Myocyte (in vitro differentiated cells): ENCODE measurements at regions not wholly inside any gene's neighbourhood (a gene's known extent, or its start where the extent isn't known, plus 50 kb on each side); places are given as distances from the start of the nearest gene placed in this dataset.
"Not testable (repeated sequence)": the region's sequence is repeated elsewhere in the genome, so short reads cannot be mapped to it uniquely, and the experiment has no call there.

Experiments
- DNase-seq: peaks from one replicate; pipeline ENCODE4 v3.0.0-alpha.2; 2012; ENCODE audit warnings: low read depth

GRCh38 chr10:90023950-90024349 is 322.6 kb downstream of the KIF20B start:
- no peak for DNase-seq

GRCh38 chr10:90028312-90028711 is 326.9 kb downstream of the KIF20B start:
- no peak for DNase-seq

GRCh38 chr10:90031776-90032175 is 330.4 kb downstream of the KIF20B start:
- DNase-seq = no peak

GRCh38 chr10:90032519-90032918 is 331.1 kb downstream of the KIF20B start:
- DNase-seq = no peak

GRCh38 chr10:90034862-90035261 is 333.5 kb downstream of the KIF20B start:
- not testable (repeated sequence) for DNase-seq

GRCh38 chr10:90041585-90041984 is 340.2 kb downstream of the KIF20B start:
- DNase-seq = no peak

GRCh38 chr10:90042075-90042474 is 340.7 kb downstream of the KIF20B start:
- DNase-seq = no peak

GRCh38 chr10:90047243-90047729 is 345.9 kb downstream of the KIF20B start:
- no peak for DNase-seq

- DNase-seq = no peak
These were observed 349.7 kb downstream of the KIF20B start for GRCh38 chr10:90051053-90051452.

GRCh38 chr10:90051474-90051873 is 350.1 kb downstream of the KIF20B start:
- no peak for DNase-seq

- DNase-seq = no peak
These were observed 361.4 kb downstream of the KIF20B start for GRCh38 chr10:90062786-90063185.

GRCh38 chr10:90064295-90064694 is 362.9 kb downstream of the KIF20B start:
- no peak for DNase-seq

- no peak for DNase-seq
These were observed 365.0 kb downstream of the KIF20B start for GRCh38 chr10:90066435-90066834.

- no peak for DNase-seq
These were observed 374.6 kb downstream of the KIF20B start for GRCh38 chr10:90075995-90076394.

GRCh38 chr10:90079819-90080218 is 378.4 kb downstream of the KIF20B start:
- DNase-seq = no peak

GRCh38 chr10:90086606-90087190 is 385.3 kb downstream of the KIF20B start:
- not testable (repeated sequence) for DNase-seq

GRCh38 chr10:90087197-90088023 is 386.0 kb downstream of the KIF20B start:
- DNase-seq = no peak

- DNase-seq = no peak
These were observed 386.6 kb downstream of the KIF20B start for GRCh38 chr10:90088024-90088317.

GRCh38 chr10:90089719-90090118 is 388.3 kb downstream of the KIF20B start:
- DNase-seq = no peak

- no peak for DNase-seq
These were observed 394.8 kb downstream of the KIF20B start for GRCh38 chr10:90096196-90096595.

GRCh38 chr10:90107581-90107980 is 406.2 kb downstream of the KIF20B start:
- not testable (repeated sequence) for DNase-seq

- no peak for DNase-seq
These were observed 410.3 kb downstream of the KIF20B start for GRCh38 chr10:90111671-90112070.

- no peak for DNase-seq
These were observed 411.3 kb downstream of the KIF20B start for GRCh38 chr10:90112681-90113080.
